ENCODE measurements at regions not wholly inside any gene's neighbourhood (a gene's known extent, or its start where the extent isn't known, plus 50 kb on each side); places are given as distances from the start of the nearest gene placed in this dataset.

DNA sequence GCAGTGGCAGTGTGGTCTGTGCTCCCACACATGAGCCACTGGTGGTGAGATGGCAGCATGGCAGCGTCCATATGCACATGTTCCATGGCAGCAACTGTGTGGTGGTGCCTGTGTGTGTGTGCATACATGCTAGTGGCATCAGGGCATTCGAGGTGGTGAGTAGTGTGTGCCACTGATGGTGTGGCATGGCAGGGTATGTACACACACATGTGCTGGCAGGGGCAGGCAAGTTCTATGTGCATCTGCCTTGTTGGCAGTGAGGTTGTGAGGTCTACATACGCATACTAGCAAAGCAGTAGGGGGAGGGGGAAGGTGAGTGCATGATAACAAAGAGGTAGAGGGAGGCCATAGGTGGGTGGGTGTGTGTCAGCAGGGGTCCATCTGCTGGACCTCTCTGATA, 378.7 kb downstream of the C3orf38 start:
- Histone ChIP-seq H3K27ac (ENCODE audit: low read length) (no peak overlapping the region), H3K4me1 (ENCODE audit: control insufficient read depth, insufficient read depth, low read length) (no peaks in the 10 kb centered on the region), H3K9me3 (ENCODE audit: control insufficient read depth, insufficient read depth, low read length) (no peaks in the 10 kb centered on the region), H3K36me3 (ENCODE audit: control insufficient read depth, insufficient read depth, low read length) (no peaks in the 10 kb centered on the region), H3K27me3 (ENCODE audit: control insufficient read depth, insufficient read depth, low read length) (no peaks in the 10 kb centered on the region), H3K4me3 (ENCODE audit: low read length) (no peak overlapping the region)
- no peak for DNase-seq (ENCODE audit: low read depth, low spot score)
- whole genome bisulfite sequencing (ENCODE audit: insufficient coverage, insufficient read length), result no CpG with 5 or more reads among the region's 3 CpGs

DNA sequence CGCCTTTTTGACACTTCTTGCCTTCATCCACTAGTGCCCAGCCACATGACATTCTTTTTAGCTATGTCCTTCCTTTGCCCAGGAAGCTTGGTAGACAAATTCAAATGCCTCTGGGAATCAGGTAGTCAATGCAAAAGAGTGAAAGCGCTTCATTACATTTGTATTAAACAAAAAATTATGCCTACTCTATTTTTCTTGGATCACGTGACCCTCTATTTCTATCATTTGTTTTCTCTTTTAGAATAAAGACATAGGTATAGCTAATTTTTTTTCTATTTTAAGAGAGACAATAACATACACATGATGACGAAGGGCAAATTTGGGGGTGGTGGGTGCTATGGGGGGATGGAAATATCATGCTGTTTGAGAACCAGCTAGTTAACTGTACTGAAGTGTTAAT, 384.8 kb downstream of the C3orf38 start:
- Histone ChIP-seq H3K27ac (ENCODE audit: low read length) (no peak overlapping the region), H3K27me3 (ENCODE audit: control insufficient read depth, insufficient read depth, low read length) (no peaks in the 10 kb centered on the region), H3K9me3 (ENCODE audit: control insufficient read depth, insufficient read depth, low read length) (no peaks in the 10 kb centered on the region), H3K36me3 (ENCODE audit: control insufficient read depth, insufficient read depth, low read length) (no peaks in the 10 kb centered on the region), H3K4me3 (ENCODE audit: low read length) (no peak overlapping the region), H3K4me1 (ENCODE audit: control insufficient read depth, insufficient read depth, low read length) (no peaks in the 10 kb centered on the region)
- WGBS (ENCODE audit: insufficient coverage, insufficient read length), result no CpG with 5 or more reads among the region's 4 CpGs
- no peak for DNase-seq (ENCODE audit: low read depth, low spot score)

DNA sequence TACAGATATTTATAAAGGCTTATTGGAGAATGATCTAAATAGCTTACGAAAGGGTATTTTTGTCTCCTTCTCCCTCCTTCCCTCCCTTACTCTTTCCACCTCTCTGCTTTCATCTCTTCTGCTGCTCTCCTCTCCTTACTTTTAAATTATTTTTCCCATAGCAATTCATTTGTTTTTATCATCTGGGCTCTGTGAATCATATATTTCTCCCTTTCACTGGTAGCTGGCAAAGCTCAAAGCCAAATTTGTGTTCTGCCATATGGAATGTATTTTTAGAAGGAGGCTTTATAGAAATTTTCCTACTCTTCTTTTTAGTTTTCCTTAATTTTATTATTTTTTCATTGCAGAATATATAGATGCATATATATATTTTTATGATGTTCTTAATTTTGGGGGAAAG, 385.8 kb downstream of the C3orf38 start:
- Histone ChIP-seq H3K4me1 (ENCODE audit: control insufficient read depth, insufficient read depth, low read length) (no peaks in the 10 kb centered on the region), H3K36me3 (ENCODE audit: control insufficient read depth, insufficient read depth, low read length) (no peaks in the 10 kb centered on the region), H3K4me3 (ENCODE audit: low read length) (no peak overlapping the region), H3K9me3 (ENCODE audit: control insufficient read depth, insufficient read depth, low read length) (no peaks in the 10 kb centered on the region), H3K27me3 (ENCODE audit: control insufficient read depth, insufficient read depth, low read length) (no peaks in the 10 kb centered on the region), H3K27ac (ENCODE audit: low read length) (no peak overlapping the region)
- DNase-seq (ENCODE audit: low read depth, low spot score), result no peak
- no CpG with 5 or more reads among the region's 1 CpG for WGBS (ENCODE audit: insufficient coverage, insufficient read length)

DNA sequence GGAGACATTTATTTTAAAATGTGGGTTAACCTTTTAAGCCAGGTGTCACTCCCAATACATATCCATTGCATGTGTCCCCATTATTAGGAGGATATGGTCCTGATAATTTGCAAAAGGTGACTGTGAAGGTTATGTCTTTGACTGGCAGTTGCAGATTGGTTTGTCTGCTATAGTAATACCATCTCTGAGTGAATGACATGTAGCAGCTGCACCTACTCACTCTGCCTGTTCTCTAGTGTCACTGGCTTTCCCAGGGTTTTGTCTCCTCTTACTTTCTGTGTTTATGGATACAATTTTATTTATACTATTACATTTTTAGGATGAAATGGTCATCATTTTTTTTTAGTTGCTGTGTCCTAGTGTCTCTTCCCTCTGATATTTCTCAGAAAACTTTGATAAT, 393.2 kb downstream of the C3orf38 start:
- H3K36me3 ChIP-seq (ENCODE audit: control insufficient read depth, insufficient read depth, low read length), result no peaks in the 10 kb centered on the region
- H3K27me3 ChIP-seq (ENCODE audit: control insufficient read depth, insufficient read depth, low read length), result no peaks in the 10 kb centered on the region
- H3K9me3 ChIP-seq (ENCODE audit: control insufficient read depth, insufficient read depth, low read length), result no peaks in the 10 kb centered on the region

DNA sequence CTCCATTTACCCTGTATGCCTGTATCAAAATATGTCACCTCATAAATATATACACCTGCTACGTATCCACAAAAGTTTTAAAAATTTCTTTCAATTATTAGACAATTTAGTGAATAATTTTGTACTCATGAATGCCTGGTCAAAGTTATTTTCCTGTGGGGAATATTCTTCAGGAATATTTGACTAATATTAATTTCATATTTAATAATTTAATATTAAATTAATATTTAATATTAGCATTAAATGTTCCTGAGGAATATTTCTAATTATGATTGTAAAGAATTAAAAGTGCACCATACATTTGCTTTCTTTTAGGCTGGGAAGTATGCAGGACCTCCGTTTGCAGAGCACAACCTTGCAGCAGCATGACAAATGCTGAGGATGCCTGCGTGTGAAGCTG, 422.7 kb downstream of the C3orf38 start:
- H3K27ac ChIP-seq (ENCODE audit: low read length), result no peak overlapping the region
- no CpG with 5 or more reads among the region's 3 CpGs for WGBS (ENCODE audit: insufficient coverage, insufficient read length)
- H3K4me3 ChIP-seq (ENCODE audit: low read length), result no peak overlapping the region
- no peaks in the 10 kb centered on the region for H3K27me3 ChIP-seq (ENCODE audit: control insufficient read depth, insufficient read depth, low read length)
- no peak for DNase-seq (ENCODE audit: low read depth, low spot score)
- no peaks in the 10 kb centered on the region for H3K36me3 ChIP-seq (ENCODE audit: control insufficient read depth, insufficient read depth, low read length)
- no peaks in the 10 kb centered on the region for H3K4me1 ChIP-seq (ENCODE audit: control insufficient read depth, insufficient read depth, low read length)
- H3K9me3 ChIP-seq (ENCODE audit: control insufficient read depth, insufficient read depth, low read length), result no peaks in the 10 kb centered on the region

More for the DNA sequence above, 393.2 kb downstream of the C3orf38 start:
- Histone ChIP-seq H3K27ac (ENCODE audit: low read length) (no peak overlapping the region), H3K4me3 (ENCODE audit: low read length) (no peak overlapping the region), H3K4me1 (ENCODE audit: control insufficient read depth, insufficient read depth, low read length) (no peaks in the 10 kb centered on the region)
- no peak for DNase-seq (ENCODE audit: low read depth, low spot score)

DNA sequence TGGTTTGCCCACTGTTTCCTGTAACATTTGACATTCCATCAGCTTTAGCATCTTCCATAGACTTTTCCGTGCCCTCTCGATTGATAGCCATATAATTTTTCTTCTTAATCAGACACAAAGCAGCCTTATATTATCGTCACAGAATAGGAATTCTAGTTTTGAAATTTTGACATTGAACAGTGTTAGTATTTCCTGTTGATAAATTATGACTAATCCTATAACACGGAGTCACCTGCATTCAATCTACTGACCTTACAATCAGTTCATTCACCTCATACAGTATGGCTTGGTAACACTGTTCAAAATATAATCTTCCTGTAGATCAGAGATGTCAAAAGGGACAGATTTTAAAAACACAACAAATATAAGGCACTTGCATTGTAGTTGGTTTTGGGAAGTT, 423.7 kb downstream of the C3orf38 start:
- Histone ChIP-seq H3K4me3 (ENCODE audit: low read length) (no peak overlapping the region), H3K27ac (ENCODE audit: low read length) (no peak overlapping the region), H3K9me3 (ENCODE audit: control insufficient read depth, insufficient read depth, low read length) (no peaks in the 10 kb centered on the region), H3K27me3 (ENCODE audit: control insufficient read depth, insufficient read depth, low read length) (no peaks in the 10 kb centered on the region), H3K36me3 (ENCODE audit: control insufficient read depth, insufficient read depth, low read length) (no peaks in the 10 kb centered on the region), H3K4me1 (ENCODE audit: control insufficient read depth, insufficient read depth, low read length) (no peaks in the 10 kb centered on the region)
- DNase-seq (ENCODE audit: low read depth, low spot score), result no peak
- WGBS (ENCODE audit: insufficient coverage, insufficient read length), result no CpG with 5 or more reads among the region's 4 CpGs

DNA sequence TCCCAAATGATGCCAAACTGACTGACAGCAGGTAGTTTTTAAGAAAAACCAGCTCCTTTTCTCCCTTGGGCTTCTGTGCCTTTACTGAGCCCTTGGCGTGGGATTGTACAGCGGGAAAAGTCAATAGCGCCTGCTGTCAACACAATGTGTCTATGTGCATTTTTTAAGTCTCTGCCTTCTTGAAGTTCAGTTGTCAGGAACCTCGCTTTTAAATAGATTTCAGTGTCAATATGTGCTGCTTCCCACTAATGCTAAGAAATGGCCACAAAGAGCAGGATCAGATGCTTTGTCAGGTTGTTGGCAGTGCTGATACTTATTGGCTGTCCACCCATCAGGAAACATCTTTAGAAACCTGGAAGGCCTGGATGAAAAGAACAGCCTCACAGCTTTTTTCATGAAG, 424.4 kb downstream of the C3orf38 start:
- Histone ChIP-seq H3K4me3 (ENCODE audit: low read length) (no peak overlapping the region), H3K27ac (ENCODE audit: low read length) (no peak overlapping the region), H3K27me3 (ENCODE audit: control insufficient read depth, insufficient read depth, low read length) (no peaks in the 10 kb centered on the region), H3K4me1 (ENCODE audit: control insufficient read depth, insufficient read depth, low read length) (no peaks in the 10 kb centered on the region), H3K9me3 (ENCODE audit: control insufficient read depth, insufficient read depth, low read length) (no peaks in the 10 kb centered on the region), H3K36me3 (ENCODE audit: control insufficient read depth, insufficient read depth, low read length) (no peaks in the 10 kb centered on the region)
- WGBS (ENCODE audit: insufficient coverage, insufficient read length), result no CpG with 5 or more reads among the region's 4 CpGs
- no peak for DNase-seq (ENCODE audit: low read depth, low spot score)

DNA sequence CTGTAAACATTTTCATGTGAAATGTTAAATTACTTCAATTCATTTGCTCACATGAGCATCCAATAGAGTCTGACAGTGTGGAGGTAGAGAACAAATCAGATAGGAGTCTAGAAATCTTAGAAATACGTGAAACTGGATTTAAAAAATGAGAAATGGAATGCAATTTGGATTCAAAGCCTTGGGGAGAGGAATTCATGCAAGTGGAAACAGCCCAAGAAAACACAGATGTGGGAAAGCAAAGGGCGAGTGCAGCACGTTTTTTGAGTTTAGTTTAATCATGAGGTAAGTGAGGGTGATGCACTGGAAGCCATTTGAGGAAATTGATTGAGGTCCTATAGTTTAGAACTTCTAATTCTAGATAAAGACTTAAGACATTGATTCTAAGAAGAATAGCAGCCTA, 434.7 kb downstream of the C3orf38 start:
- Histone ChIP-seq H3K9me3 (ENCODE audit: control insufficient read depth, insufficient read depth, low read length) (no peaks in the 10 kb centered on the region), H3K4me1 (ENCODE audit: control insufficient read depth, insufficient read depth, low read length) (no peaks in the 10 kb centered on the region), H3K27ac (ENCODE audit: low read length) (no peak overlapping the region), H3K4me3 (ENCODE audit: low read length) (no peak overlapping the region), H3K36me3 (ENCODE audit: control insufficient read depth, insufficient read depth, low read length) (no peaks in the 10 kb centered on the region), H3K27me3 (ENCODE audit: control insufficient read depth, insufficient read depth, low read length) (no peaks in the 10 kb centered on the region)
- WGBS (ENCODE audit: insufficient coverage, insufficient read length), result no CpG with 5 or more reads among the region's 3 CpGs
- no peak for DNase-seq (ENCODE audit: low read depth, low spot score)

DNA sequence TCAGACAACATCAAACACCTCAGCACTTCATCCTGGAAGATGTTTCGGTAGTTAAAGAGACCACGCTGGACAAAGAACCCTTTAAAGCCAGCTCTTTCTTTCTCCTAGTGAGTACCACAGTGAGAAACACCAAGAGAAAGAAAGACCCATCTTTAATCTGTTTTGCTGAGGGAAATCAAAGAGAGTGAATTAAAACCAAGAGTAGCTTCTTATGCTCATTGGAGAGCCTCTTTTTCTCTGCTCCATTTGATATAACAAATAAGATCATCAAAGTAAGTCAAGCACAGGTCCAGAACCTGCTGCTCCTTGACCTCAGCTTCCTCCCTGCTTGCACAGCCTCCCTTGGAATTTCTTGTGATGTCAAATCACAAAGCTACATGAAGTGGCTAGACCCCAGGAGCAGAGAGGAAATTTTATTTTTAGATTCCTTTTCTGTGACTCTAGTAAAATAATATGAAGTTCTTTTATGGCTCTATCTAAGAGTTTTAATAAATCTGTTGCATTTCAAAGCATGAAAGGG, 436.4 kb downstream of the C3orf38 start:
- Histone ChIP-seq H3K27me3 (ENCODE audit: control insufficient read depth, insufficient read depth, low read length) (no peaks in the 10 kb centered on the region), H3K27ac (ENCODE audit: low read length) (no peak overlapping the region), H3K36me3 (ENCODE audit: control insufficient read depth, insufficient read depth, low read length) (no peaks in the 10 kb centered on the region), H3K4me3 (ENCODE audit: low read length) (no peak overlapping the region), H3K9me3 (ENCODE audit: control insufficient read depth, insufficient read depth, low read length) (no peaks in the 10 kb centered on the region), H3K4me1 (ENCODE audit: control insufficient read depth, insufficient read depth, low read length) (no peaks in the 10 kb centered on the region)
- no peak for DNase-seq (ENCODE audit: low read depth, low spot score)
- whole genome bisulfite sequencing (ENCODE audit: insufficient coverage, insufficient read length), result no CpG with 5 or more reads among the region's 2 CpGs

DNA sequence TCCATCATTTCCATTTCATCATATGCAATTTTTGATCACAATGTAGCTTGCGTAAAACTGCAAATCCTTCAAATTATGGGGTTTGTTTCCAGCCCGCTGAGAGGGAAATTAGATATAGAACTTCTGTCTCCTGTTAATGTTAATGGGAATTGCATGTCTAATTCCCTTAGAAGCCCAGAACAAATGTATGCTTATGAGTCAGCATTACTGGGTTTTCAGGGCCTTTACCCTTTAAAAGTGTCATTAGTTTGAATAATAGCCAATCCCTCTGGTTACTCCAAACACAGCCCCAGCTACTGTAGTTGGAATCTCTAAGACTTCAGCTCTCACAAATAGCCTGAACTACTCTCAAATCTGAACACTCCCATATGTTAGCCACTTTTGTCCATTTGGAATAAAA, 439.4 kb downstream of the C3orf38 start:
- Histone ChIP-seq H3K27me3 (ENCODE audit: control insufficient read depth, insufficient read depth, low read length) (no peaks in the 10 kb centered on the region), H3K4me3 (ENCODE audit: low read length) (no peak overlapping the region), H3K36me3 (ENCODE audit: control insufficient read depth, insufficient read depth, low read length) (no peaks in the 10 kb centered on the region), H3K9me3 (ENCODE audit: control insufficient read depth, insufficient read depth, low read length) (no peaks in the 10 kb centered on the region), H3K27ac (ENCODE audit: low read length) (no peak overlapping the region), H3K4me1 (ENCODE audit: control insufficient read depth, insufficient read depth, low read length) (no peaks in the 10 kb centered on the region)
- WGBS (ENCODE audit: insufficient coverage, insufficient read length), result no CpG with 5 or more reads among the region's 2 CpGs
- no peak for DNase-seq (ENCODE audit: low read depth, low spot score)

DNA sequence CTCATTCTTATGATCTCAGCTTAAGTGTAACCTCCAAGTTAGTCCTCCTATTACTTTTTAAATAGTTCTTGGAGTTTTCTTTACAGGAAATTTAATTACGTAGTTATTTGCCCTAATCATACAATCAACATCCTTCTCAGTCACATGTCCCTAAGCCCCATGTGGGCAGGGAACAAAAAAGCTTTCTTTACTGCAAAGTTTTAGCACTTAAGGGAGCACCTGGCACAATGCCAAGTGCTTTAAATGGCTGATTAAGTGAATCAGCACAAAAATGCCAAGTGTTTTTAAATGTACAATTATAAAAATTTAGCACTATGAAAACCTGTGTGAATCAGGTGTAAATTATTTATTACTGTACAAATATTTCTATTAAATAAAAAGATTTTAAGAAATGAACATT, 445.3 kb downstream of the C3orf38 start:
- Histone ChIP-seq H3K36me3 (ENCODE audit: control insufficient read depth, insufficient read depth, low read length) (no peaks in the 10 kb centered on the region), H3K9me3 (ENCODE audit: control insufficient read depth, insufficient read depth, low read length) (no peaks in the 10 kb centered on the region), H3K27ac (ENCODE audit: low read length) (no peak overlapping the region), H3K4me3 (ENCODE audit: low read length) (no peak overlapping the region), H3K27me3 (ENCODE audit: control insufficient read depth, insufficient read depth, low read length) (no peaks in the 10 kb centered on the region), H3K4me1 (ENCODE audit: control insufficient read depth, insufficient read depth, low read length) (no peaks in the 10 kb centered on the region)
- no CpG with 5 or more reads among the region's 1 CpG for WGBS (ENCODE audit: insufficient coverage, insufficient read length)
- no peak for DNase-seq (ENCODE audit: low read depth, low spot score)

All from iPS DF 6.9 (cell line).